Mesendoderm (in vitro differentiated cells): ENCODE measurements at regions not wholly inside any gene's neighbourhood (a gene's known extent, or its start where the extent isn't known, plus 50 kb on each side); places are given as distances from the start of the nearest gene placed in this dataset.

Source experiments
- DNase-seq: peaks from one replicate; pipeline ENCODE4 v3.0.0; 2013
- H2AK5ac ChIP-seq: 2 replicates; pipeline ENCODE4 v1.6.1; 2013; ENCODE audit warnings: low read length, inconsistent platforms
- H2BK120ac ChIP-seq: 2 replicates; pipeline ENCODE4 v1.6.1; 2013; ENCODE audit warnings: low read depth, mild to moderate bottlenecking, low read length, moderate library complexity, mixed read lengths
- H2BK15ac ChIP-seq: replicated peaks from 2 replicates; pipeline ENCODE4 v1.6.1; 2013; ENCODE audit warnings: low read depth, mild to moderate bottlenecking, moderate library complexity
- H2BK5ac ChIP-seq: 2 replicates; pipeline ENCODE4 v1.6.1; 2013; ENCODE audit warnings: low read length, inconsistent platforms
- H3K18ac ChIP-seq: 2 replicates; pipeline ENCODE4 v1.6.1; 2013; ENCODE audit warnings: mild to moderate bottlenecking, low read length, mixed read lengths
- H3K23ac ChIP-seq: one replicate; pipeline ENCODE4 v1.6.1; 2013; ENCODE audit warnings: low read length
- H3K27ac ChIP-seq: 2 replicates; pipeline ENCODE4 v1.5.1; 2013; ENCODE audit warnings: low read depth, mild to moderate bottlenecking, inconsistent platforms, low read length, moderate library complexity
- H3K27me3 ChIP-seq: 2 replicates; pipeline ENCODE4 v1.6.1; 2013; ENCODE audit warnings: low read length, control low read depth, mild to moderate bottlenecking, inconsistent platforms; ENCODE audit not compliant: insufficient read depth, poor library complexity
- H3K36me3 ChIP-seq: 2 replicates; pipeline ENCODE4 v1.6.1; 2013; ENCODE audit warnings: low read length, inconsistent platforms; ENCODE audit not compliant: control insufficient read depth, insufficient read depth
- H3K4ac ChIP-seq: one replicate; pipeline ENCODE4 v1.6.1; 2013; ENCODE audit warnings: low read depth, mild to moderate bottlenecking, low read length, moderate library complexity
- H3K4me1 ChIP-seq: 2 replicates; pipeline ENCODE4 v1.6.1; 2013; ENCODE audit warnings: low read depth, low read length, inconsistent platforms; ENCODE audit not compliant: control insufficient read depth
- H3K4me2 ChIP-seq: 2 replicates; pipeline ENCODE4 v1.6.1; 2013; ENCODE audit warnings: low read length
- H3K4me3 ChIP-seq: 2 replicates; pipeline ENCODE4 v1.5.1; 2013; ENCODE audit warnings: mild to moderate bottlenecking, low read length
- H3K56ac ChIP-seq: one replicate; pipeline ENCODE4 v1.6.1; 2013; ENCODE audit warnings: low read length
- H3K79me1 ChIP-seq: 2 replicates; pipeline ENCODE4 v1.6.1; 2013; ENCODE audit warnings: low read length, inconsistent platforms
- H3K79me2 ChIP-seq: 2 replicates; pipeline ENCODE4 v1.6.1; 2013; ENCODE audit warnings: mild to moderate bottlenecking, low read length; ENCODE audit not compliant: control insufficient read depth, insufficient read depth
- H3K9ac ChIP-seq: 2 replicates; pipeline ENCODE4 v1.6.1; 2013; ENCODE audit warnings: low read length, inconsistent platforms
- H4K5ac ChIP-seq: one replicate; pipeline ENCODE4 v1.6.1; 2013; ENCODE audit warnings: low read length
- H4K8ac ChIP-seq: one replicate; pipeline ENCODE4 v1.6.1; 2013; ENCODE audit warnings: low read depth, mild to moderate bottlenecking, control low read depth, low read length, moderate library complexity
- WGBS: extraction: QIAGEN DNeasy Blood & Tissue Kit; methylation state at CpG from one replicate; pipeline ENCODE4 v1.1.7; 2013; ENCODE audit warnings: low lambda C conversion rate, missing lambda C conversion rate; ENCODE audit not compliant: insufficient coverage; ENCODE audit errors: extremely low coverage; 5-methylcytosine and 5-hydroxymethylcytosine counted together

GRCh38 chr2:194926873-194927272, 730.2 kb upstream of the SLC39A10 start:
- H4K8ac ChIP-seq = no peak overlapping the region
- H3K56ac ChIP-seq = no peak overlapping the region
- no peak overlapping the region for H3K27ac ChIP-seq
- no peak overlapping the region for H2BK120ac ChIP-seq
- no peak overlapping the region for H2BK5ac ChIP-seq
- no peak overlapping the region for H3K4ac ChIP-seq
- no peak overlapping the region for H3K23ac ChIP-seq
- DNase-seq = no peak
- WGBS = no CpG with 5 or more reads among the region's 1 CpG
- H3K79me1 ChIP-seq = no peaks in the 10 kb centered on the region
- no peak overlapping the region for H3K4me3 ChIP-seq
- H3K9ac ChIP-seq = no peak overlapping the region
- no peaks in the 10 kb centered on the region for H3K36me3 ChIP-seq
- H3K18ac ChIP-seq = no peak overlapping the region
- no peaks in the 10 kb centered on the region for H3K79me2 ChIP-seq
- H3K4me2 ChIP-seq = no peak overlapping the region
- no peaks in the 10 kb centered on the region for H3K4me1 ChIP-seq
- H2AK5ac ChIP-seq = no peak overlapping the region
- no peaks in the 10 kb centered on the region for H3K27me3 ChIP-seq
- no peak overlapping the region for H2BK15ac ChIP-seq
- H4K5ac ChIP-seq = no peak overlapping the region

GRCh38 chr2:194925742-194926141, 731.3 kb upstream of the SLC39A10 start:
- no peak overlapping the region for H2AK5ac ChIP-seq
- H3K23ac ChIP-seq = no peak overlapping the region
- WGBS = no CpG with 5 or more reads among the region's 4 CpGs
- H3K56ac ChIP-seq = no peak overlapping the region
- no peak overlapping the region for H4K5ac ChIP-seq
- H3K36me3 ChIP-seq = no peaks in the 10 kb centered on the region
- DNase-seq = no peak
- no peak overlapping the region for H2BK120ac ChIP-seq
- H3K4me3 ChIP-seq = no peak overlapping the region
- H3K27ac ChIP-seq = no peak overlapping the region
- no peak overlapping the region for H3K18ac ChIP-seq
- H3K4me2 ChIP-seq = no peak overlapping the region
- no peak overlapping the region for H3K4ac ChIP-seq
- H3K4me1 ChIP-seq = no peaks in the 10 kb centered on the region
- H3K79me1 ChIP-seq = no peaks in the 10 kb centered on the region
- H2BK15ac ChIP-seq = no peak overlapping the region
- H3K79me2 ChIP-seq = no peaks in the 10 kb centered on the region
- no peaks in the 10 kb centered on the region for H3K27me3 ChIP-seq
- H3K9ac ChIP-seq = no peak overlapping the region
- H4K8ac ChIP-seq = no peak overlapping the region
- no peak overlapping the region for H2BK5ac ChIP-seq

GRCh38 chr2:194917519-194917918, 739.5 kb upstream of the SLC39A10 start:
- no peaks in the 10 kb centered on the region for H3K27me3 ChIP-seq
- H3K56ac ChIP-seq = no peak overlapping the region
- no peak overlapping the region for H3K9ac ChIP-seq
- no peak overlapping the region for H3K4me2 ChIP-seq
- H3K79me2 ChIP-seq = no peaks in the 10 kb centered on the region
- no peak overlapping the region for H4K8ac ChIP-seq
- no peak overlapping the region for H2BK5ac ChIP-seq
- no peak overlapping the region for H2AK5ac ChIP-seq
- H3K4me1 ChIP-seq = no peaks in the 10 kb centered on the region
- no peak overlapping the region for H3K18ac ChIP-seq
- no peak overlapping the region for H3K4me3 ChIP-seq
- H2BK15ac ChIP-seq = no peak overlapping the region
- DNase-seq = no peak
- H2BK120ac ChIP-seq = no peak overlapping the region
- no peak overlapping the region for H3K4ac ChIP-seq
- H4K5ac ChIP-seq = no peak overlapping the region
- H3K79me1 ChIP-seq = no peaks in the 10 kb centered on the region
- H3K36me3 ChIP-seq = no peaks in the 10 kb centered on the region
- H3K27ac ChIP-seq = no peak overlapping the region
- no peak overlapping the region for H3K23ac ChIP-seq

- H3K4me2 ChIP-seq = no peak overlapping the region
- H4K8ac ChIP-seq = no peak overlapping the region
- no peak overlapping the region for H4K5ac ChIP-seq
- H3K4me1 ChIP-seq = no peaks in the 10 kb centered on the region
- no peak overlapping the region for H2BK15ac ChIP-seq
- no peaks in the 10 kb centered on the region for H3K36me3 ChIP-seq
- no CpG with 5 or more reads among the region's 1 CpG for WGBS
- no peaks in the 10 kb centered on the region for H3K79me2 ChIP-seq
- no peak overlapping the region for H2AK5ac ChIP-seq
- no peak overlapping the region for H3K18ac ChIP-seq
- H3K27ac ChIP-seq = no peak overlapping the region
- H3K23ac ChIP-seq = no peak overlapping the region
- H3K9ac ChIP-seq = no peak overlapping the region
- DNase-seq = no peak
- H3K27me3 ChIP-seq = no peaks in the 10 kb centered on the region
- no peak overlapping the region for H3K56ac ChIP-seq
- no peak overlapping the region for H2BK5ac ChIP-seq
- no peak overlapping the region for H3K4ac ChIP-seq
- no peak overlapping the region for H2BK120ac ChIP-seq
- H3K79me1 ChIP-seq = no peaks in the 10 kb centered on the region
- H3K4me3 ChIP-seq = no peak overlapping the region
Measured at GRCh38 chr2:194915485-194915884, 741.5 kb upstream of the SLC39A10 start.

GRCh38 chr2:194907569-194907968, 749.5 kb upstream of the SLC39A10 start:
- no peak overlapping the region for H4K5ac ChIP-seq
- no peak overlapping the region for H3K27ac ChIP-seq
- WGBS = no CpG with 5 or more reads among the region's 4 CpGs

GRCh38 chr2:194896871-194897270, 760.2 kb upstream of the SLC39A10 start:
- Histone ChIP-seq H3K4me2 (no peak overlapping the region), H3K27me3 (no peaks in the 10 kb centered on the region), H3K4me3 (no peak overlapping the region), H3K79me2 (no peaks in the 10 kb centered on the region), H2BK5ac (no peak overlapping the region), H3K4me1 (no peaks in the 10 kb centered on the region), H3K56ac (no peak overlapping the region), H3K4ac (no peak overlapping the region), H3K36me3 (no peaks in the 10 kb centered on the region), H2BK120ac (no peak overlapping the region), H4K5ac (no peak overlapping the region), H4K8ac (no peak overlapping the region), H3K79me1 (no peaks in the 10 kb centered on the region), H3K27ac (no peak overlapping the region), H2BK15ac (no peak overlapping the region), H2AK5ac (no peak overlapping the region), H3K23ac (no peak overlapping the region), H3K18ac (no peak overlapping the region), H3K9ac (no peak overlapping the region)
- WGBS = no CpG with 5 or more reads among the region's 2 CpGs
- no peak for DNase-seq

More at GRCh38 chr2:194907569-194907968, 749.5 kb upstream of the SLC39A10 start:
- Histone ChIP-seq H2BK15ac (no peak overlapping the region), H4K8ac (no peak overlapping the region), H3K4ac (no peak overlapping the region), H3K36me3 (no peaks in the 10 kb centered on the region), H2BK120ac (no peak overlapping the region), H3K4me1 (no peaks in the 10 kb centered on the region), H3K56ac (no peak overlapping the region), H3K23ac (no peak overlapping the region), H3K27me3 (no peaks in the 10 kb centered on the region), H3K4me2 (no peak overlapping the region), H3K79me1 (no peaks in the 10 kb centered on the region), H2BK5ac (no peak overlapping the region), H3K4me3 (no peak overlapping the region), H3K9ac (no peak overlapping the region), H3K79me2 (no peaks in the 10 kb centered on the region), H2AK5ac (no peak overlapping the region), H3K18ac (no peak overlapping the region)
- no peak for DNase-seq
